ENCODE measurements at regions not wholly inside any gene's neighbourhood (a gene's known extent, or its start where the extent isn't known, plus 50 kb on each side); places are given as distances from the start of the nearest gene placed in this dataset.
"Not testable (repeated sequence)": the region's sequence is repeated elsewhere in the genome, so short reads cannot be mapped to it uniquely, and the experiment has no call there.

DNA sequence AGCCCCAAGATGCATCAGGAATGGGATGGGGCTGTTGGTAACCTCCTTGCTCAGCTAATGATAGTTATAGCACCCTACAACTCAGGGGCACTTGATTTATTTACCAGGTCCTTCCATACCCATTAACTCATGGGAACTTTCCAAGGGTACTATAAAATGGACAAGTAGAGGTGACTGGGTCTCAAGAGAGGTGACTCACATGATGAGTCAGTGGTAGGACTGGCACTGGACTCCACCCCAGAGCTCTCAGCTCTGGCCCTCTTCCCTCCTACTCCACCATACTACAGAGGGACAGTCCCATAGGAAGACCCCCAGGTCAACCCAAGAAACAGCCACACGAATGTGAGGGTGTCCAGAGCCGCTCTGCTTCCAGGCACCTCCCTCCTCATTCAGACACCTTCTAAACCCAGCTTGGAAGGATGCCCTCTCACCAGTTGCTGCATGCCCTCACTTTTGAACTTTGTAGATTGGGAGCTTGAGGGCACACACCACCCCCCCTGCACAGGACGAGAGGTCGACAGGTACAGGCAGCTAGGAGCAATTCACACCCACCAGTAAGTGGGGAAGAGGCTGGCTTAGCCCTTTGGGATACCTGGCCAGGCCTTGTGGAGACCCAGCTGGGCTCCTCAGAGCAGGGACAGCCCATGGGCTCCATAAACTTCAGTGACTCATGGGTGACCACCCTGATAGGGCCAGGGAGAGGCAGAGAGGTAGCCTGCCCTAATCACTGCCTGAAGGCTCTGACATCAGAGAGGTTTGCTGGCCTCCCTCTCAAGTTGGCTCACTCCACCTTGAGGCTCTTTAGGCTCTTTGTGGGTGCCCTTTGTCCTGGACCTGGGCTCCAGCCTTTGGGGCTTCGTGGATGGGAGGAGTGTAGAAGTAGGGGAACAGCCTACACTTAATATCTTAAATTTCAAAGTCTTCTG lies 81.6 kb upstream of the MLN start:
- Mint-ChIP-seq H3K27ac (no peak overlapping the region), H3K27me3 (no peaks in the 10 kb centered on the region), H3K4me3 (no peak overlapping the region), H3K4me1 (ENCODE audit: low read depth) (peaks cover 12% of the 10 kb centered on the region), H3K36me3 (ENCODE audit: low read depth) (no peaks in the 10 kb centered on the region), H3K9me3 (no peaks in the 10 kb centered on the region)
- DNase-seq: no peak
- intact Hi-C loops (cut with micrococcal nuclease): no loop called here
- ChIA-PET CTCF (no interaction called here), POLR2A (interaction anchor here (0.7 kb wide), 1 partner anchor 9 kb away, joined by 3 read pairs; no protein-coding TSS in a partner anchor)
- no peak for ATAC-seq
- TF ChIP-seq, protein P1, sequence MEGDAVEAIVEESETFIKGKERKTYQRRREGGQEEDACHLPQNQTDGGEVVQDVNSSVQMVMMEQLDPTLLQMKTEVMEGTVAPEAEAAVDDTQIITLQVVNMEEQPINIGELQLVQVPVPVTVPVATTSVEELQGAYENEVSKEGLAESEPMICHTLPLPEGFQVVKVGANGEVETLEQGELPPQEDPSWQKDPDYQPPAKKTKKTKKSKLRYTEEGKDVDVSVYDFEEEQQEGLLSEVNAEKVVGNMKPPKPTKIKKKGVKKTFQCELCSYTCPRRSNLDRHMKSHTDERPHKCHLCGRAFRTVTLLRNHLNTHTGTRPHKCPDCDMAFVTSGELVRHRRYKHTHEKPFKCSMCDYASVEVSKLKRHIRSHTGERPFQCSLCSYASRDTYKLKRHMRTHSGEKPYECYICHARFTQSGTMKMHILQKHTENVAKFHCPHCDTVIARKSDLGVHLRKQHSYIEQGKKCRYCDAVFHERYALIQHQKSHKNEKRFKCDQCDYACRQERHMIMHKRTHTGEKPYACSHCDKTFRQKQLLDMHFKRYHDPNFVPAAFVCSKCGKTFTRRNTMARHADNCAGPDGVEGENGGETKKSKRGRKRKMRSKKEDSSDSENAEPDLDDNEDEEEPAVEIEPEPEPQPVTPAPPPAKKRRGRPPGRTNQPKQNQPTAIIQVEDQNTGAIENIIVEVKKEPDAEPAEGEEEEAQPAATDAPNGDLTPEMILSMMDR (IDR thresholded peaks at IDR 0.05): no peak

DNA sequence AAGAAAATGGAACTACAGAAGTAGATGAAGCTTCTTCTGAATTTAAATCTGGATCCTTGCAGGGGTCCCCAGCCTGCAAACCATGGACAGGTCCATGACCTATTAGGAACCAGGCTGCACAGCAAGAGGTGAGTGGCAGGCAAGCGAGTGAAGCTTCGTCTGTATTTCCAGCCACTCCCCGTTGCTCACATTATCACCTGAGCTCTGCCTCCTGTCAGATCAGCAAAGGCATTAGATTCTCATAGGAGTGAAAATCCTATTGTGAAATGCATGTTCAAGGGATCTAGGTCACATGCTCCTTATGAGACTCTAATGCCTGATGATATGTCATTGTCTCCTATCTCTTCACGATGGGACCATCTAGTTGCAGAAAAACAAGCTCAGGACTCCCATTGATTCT lies 79.8 kb upstream of the MLN start:
- ATAC-seq; H3K27ac Mint-ChIP-seq; intact Hi-C loops (cut with micrococcal nuclease); H3K27me3 Mint-ChIP-seq; DNase-seq; H3K36me3 Mint-ChIP-seq (ENCODE audit: low read depth); H3K9me3 Mint-ChIP-seq; H3K4me3 Mint-ChIP-seq; CTCF ChIA-PET: not testable (repeated sequence)
- POLR2A ChIA-PET: interaction anchor here (1.0 kb wide), 1 partner anchor 49 kb away, joined by 3 read pairs; no protein-coding TSS in a partner anchor
- peaks cover 12% of the 10 kb centered on the region for H3K4me1 Mint-ChIP-seq (ENCODE audit: low read depth)

DNA sequence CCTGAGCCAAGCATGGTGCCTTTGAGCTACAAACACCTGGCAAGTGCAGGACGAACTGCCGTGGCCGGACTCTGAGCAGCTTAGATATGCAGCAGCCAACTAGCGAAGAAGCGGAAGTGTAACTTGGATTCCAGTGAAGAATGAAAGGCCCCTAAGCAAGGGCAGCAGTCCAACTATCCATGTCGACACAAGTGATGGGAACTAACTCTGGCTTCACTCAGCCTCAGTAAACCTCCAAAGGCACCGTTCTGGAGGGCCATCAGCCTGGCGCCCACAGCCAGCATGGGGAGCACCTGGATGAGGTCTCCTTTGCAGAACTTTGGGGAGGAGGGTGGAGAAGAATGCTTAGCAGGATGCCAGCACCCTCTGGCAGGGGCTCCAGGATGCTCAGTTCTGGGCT lies 78.4 kb upstream of the MLN start:
- TF ChIP-seq, protein P1 (IDR thresholded peaks at IDR 0.05): no peak
- ATAC-seq (no peak), DNase-seq (no peak)
- H3K4me3 Mint-ChIP-seq: no peak overlapping the region
- H3K27ac Mint-ChIP-seq: no peak overlapping the region
- POLR2A ChIA-PET: interaction anchor here (1.2 kb wide), 1 partner anchor 15 kb away, joined by 3 read pairs; no protein-coding TSS in a partner anchor
- H3K4me1 Mint-ChIP-seq (ENCODE audit: low read depth): peaks cover 13% of the 10 kb centered on the region
- CTCF ChIA-PET: interaction anchor here (1.1 kb wide), 1 partner anchor 145 kb away, joined by 4 read pairs; no protein-coding TSS in a partner anchor
- H3K36me3 Mint-ChIP-seq (ENCODE audit: low read depth): no peaks in the 10 kb centered on the region
- intact Hi-C loops (cut with micrococcal nuclease): no loop called here
- no peaks in the 10 kb centered on the region for H3K27me3 Mint-ChIP-seq
- no peaks in the 10 kb centered on the region for H3K9me3 Mint-ChIP-seq

DNA sequence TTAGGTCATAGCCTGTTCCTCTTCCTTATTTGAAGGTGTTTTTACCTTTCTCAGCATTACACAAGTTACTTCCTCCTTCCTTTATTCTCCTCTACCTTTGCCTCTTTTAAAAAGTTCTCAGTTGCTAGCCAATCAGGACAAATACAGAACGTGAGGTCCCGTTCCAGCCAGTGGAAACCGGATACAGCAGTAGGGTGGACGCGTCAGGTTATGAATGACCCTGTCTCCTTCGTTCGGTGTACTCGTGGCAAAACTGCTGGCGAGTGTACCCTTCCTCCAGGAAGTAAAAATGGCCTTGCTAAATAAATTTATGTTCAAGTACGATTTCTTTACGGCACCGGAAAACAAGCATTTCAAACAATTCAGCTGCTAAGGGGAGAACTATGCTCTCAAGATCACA lies 77.0 kb upstream of the MLN start:
- no peak for ATAC-seq
- ChIA-PET POLR2A (interaction anchor here (0.7 kb wide), 1 partner anchor 104 kb away, joined by 3 read pairs; no protein-coding TSS in a partner anchor), CTCF (interaction anchor here (1.1 kb wide), 1 partner anchor 114 kb away, joined by 3 read pairs; no protein-coding TSS in a partner anchor)
- intact Hi-C loops (cut with micrococcal nuclease): no loop called here
- no peak for DNase-seq
- Mint-ChIP-seq H3K4me1 (ENCODE audit: low read depth) (peaks cover 4% of the 10 kb centered on the region), H3K36me3 (ENCODE audit: low read depth) (no peaks in the 10 kb centered on the region), H3K27ac (no peak overlapping the region), H3K27me3 (no peaks in the 10 kb centered on the region), H3K9me3 (no peaks in the 10 kb centered on the region), H3K4me3 (no peak overlapping the region)
- TF ChIP-seq, protein P1 (IDR thresholded peaks at IDR 0.05): no peak

DNA sequence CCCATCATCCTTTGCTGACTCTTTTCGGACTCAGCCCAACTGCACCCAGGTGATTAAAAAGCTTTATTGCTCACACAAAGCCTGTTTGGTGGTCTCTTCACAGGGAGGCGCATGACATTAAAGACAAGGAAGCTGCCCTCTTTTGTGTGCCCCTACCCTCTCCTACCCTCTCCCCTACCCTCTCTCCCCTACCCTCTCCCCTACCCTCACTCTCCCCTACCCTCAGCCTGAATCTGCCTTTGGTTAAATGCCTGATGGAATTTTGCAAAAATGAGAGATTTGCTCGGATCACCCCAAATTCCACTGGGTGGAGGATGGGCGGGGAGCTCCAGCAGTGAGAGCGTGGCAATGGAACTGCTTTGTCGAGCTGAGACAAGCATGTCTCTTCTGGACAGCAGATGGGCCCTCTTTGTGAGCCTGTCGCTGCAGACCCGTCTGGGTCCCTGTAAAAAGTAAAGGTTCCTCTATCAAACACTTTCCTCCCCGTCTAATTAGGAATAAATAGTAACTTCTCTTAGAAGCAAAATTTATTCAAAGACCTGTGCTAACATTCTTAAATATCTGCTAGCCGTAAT lies 76.4 kb upstream of the MLN start:
- H3K27ac Mint-ChIP-seq: no peak overlapping the region
- peaks cover 4% of the 10 kb centered on the region for H3K4me1 Mint-ChIP-seq (ENCODE audit: low read depth)
- no peak overlapping the region for H3K4me3 Mint-ChIP-seq
- ATAC-seq: no peak
- CTCF ChIA-PET: no interaction called here
- intact Hi-C loops (cut with micrococcal nuclease): no loop called here
- no peaks in the 10 kb centered on the region for H3K36me3 Mint-ChIP-seq (ENCODE audit: low read depth)
- TF ChIP-seq, protein P1 (IDR thresholded peaks at IDR 0.05): no peak
- POLR2A ChIA-PET: no interaction called here
- no peak for DNase-seq
- H3K27me3 Mint-ChIP-seq: no peaks in the 10 kb centered on the region
- no peaks in the 10 kb centered on the region for H3K9me3 Mint-ChIP-seq
